Subcutaneous abdominal adipose tissue (tissue), 5 donors: ENCODE measurements at regions not wholly inside any gene's neighbourhood (a gene's known extent, or its start where the extent isn't known, plus 50 kb on each side); places are given as distances from the start of the nearest gene placed in this dataset.

Source experiments
- H3K27ac ChIP-seq: one replicate; pipeline ENCODE4 v1.7.0; 2013; ENCODE audit warnings: low read depth, mild to moderate bottlenecking, inconsistent platforms, low read length, moderate library complexity
- H3K27me3 ChIP-seq, 5 donors: one replicate each; pipeline ENCODE4 v1.7.0; 2013; ENCODE audit warnings: low read length in 5 of 5, inconsistent platforms in 1 of 5; ENCODE audit not compliant: control insufficient read depth in 5 of 5, insufficient read depth in 4 of 5
- H3K36me3 ChIP-seq, 5 donors: one replicate each; pipeline ENCODE4 v1.7.0; 2013; ENCODE audit warnings: low read length in 5 of 5; ENCODE audit not compliant: control insufficient read depth in 5 of 5, insufficient read depth in 5 of 5
- H3K4me1 ChIP-seq, 5 donors: one replicate each; pipeline ENCODE4 v1.7.0; 2013; ENCODE audit warnings: low read length in 5 of 5, mild to moderate bottlenecking in 3 of 5, moderate library complexity in 1 of 5; ENCODE audit not compliant: control insufficient read depth in 5 of 5, insufficient read depth in 5 of 5
- H3K4me3 ChIP-seq, 5 donors: one replicate each; pipeline ENCODE4 v1.7.0; 2013; ENCODE audit warnings: low read length in 5 of 5, low read depth in 1 of 5
- H3K9ac ChIP-seq, 5 donors: one replicate each; pipeline ENCODE4 v1.7.0; 2013; ENCODE audit warnings: low read length in 5 of 5, mild to moderate bottlenecking in 4 of 5, moderate library complexity in 3 of 5
- H3K9me3 ChIP-seq, 5 donors: one replicate each; pipeline ENCODE4 v1.7.0; 2013; ENCODE audit warnings: low read length in 5 of 5; ENCODE audit not compliant: control insufficient read depth in 5 of 5
- donor health status: healthy.
- donor health status: healthy.
- donor health status: healthy.
- donor health status: healthy.
- donor health status: healthy.

- Histone ChIP-seq H3K36me3 (no peaks in the 10 kb centered on the region), H3K9me3 (no peaks in the 10 kb centered on the region), H3K4me3 (no peak overlapping the region), H3K27ac (no peak overlapping the region), H3K4me1 (no peaks in the 10 kb centered on the region), H3K9ac (no peak overlapping the region), H3K27me3 (no peaks in the 10 kb centered on the region)
Observed at GRCh38 chr4:19720190-19720589, 531.5 kb upstream of the SLIT2 start.

DNA sequence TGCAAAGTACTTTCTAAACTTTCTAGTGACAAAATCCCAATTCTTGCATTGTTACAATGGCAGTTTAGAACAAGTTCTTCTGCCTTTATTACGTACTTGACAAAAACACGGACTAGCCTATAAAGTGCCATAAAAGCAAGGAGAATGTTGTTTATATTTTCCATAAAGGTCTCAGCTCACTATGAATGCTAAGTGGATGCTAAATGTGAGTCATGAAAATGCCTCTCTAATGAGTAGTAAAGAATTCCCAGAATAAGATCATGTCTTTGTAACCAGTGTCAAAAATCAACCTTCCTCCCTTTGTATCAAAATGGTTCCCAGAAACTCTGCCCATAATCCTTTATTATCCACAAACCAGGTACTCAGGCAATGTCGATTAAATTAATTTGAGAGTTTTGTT lies 539.8 kb upstream of the SLIT2 start:
- Histone ChIP-seq H3K27ac (no peak overlapping the region), H3K36me3 (no peaks in the 10 kb centered on the region), H3K27me3 (no peaks in the 10 kb centered on the region), H3K9ac (no peak overlapping the region), H3K4me3 (no peak overlapping the region), H3K9me3 (no peaks in the 10 kb centered on the region), H3K4me1 (no peaks in the 10 kb centered on the region)

GRCh38 chr4:19707876-19708275 lies 543.8 kb upstream of the SLIT2 start:
- Histone ChIP-seq H3K27me3 (no peaks in the 10 kb centered on the region), H3K9ac (no peak overlapping the region)

DNA sequence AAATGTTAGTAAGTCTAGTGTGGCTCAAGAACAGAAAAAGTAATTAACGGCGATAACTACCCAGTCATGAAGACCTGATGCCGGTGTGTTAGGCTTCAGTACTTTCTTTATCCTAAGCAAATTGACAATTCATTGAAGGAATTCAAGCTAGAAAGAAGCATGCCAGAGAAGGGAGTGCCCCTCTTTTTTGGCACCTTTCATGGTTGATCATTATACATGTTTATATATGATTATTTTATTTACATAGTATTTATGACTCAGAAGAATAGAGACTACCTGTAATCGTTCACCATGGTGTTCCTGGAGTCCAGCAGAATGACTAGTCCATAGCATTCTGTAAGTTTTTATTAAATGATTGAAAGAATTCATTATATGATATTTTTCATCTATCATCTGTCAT lies 548.3 kb upstream of the SLIT2 start:
- Histone ChIP-seq H3K36me3 (no peaks in the 10 kb centered on the region), H3K27ac (no peak overlapping the region), H3K9ac (no peak overlapping the region), H3K27me3 (no peaks in the 10 kb centered on the region), H3K4me3 (no peak overlapping the region), H3K9me3 (no peaks in the 10 kb centered on the region), H3K4me1 (no peaks in the 10 kb centered on the region)

More at GRCh38 chr4:19707876-19708275, 543.8 kb upstream of the SLIT2 start:
- H3K4me1 ChIP-seq: no peaks in the 10 kb centered on the region
- H3K27ac ChIP-seq: no peak overlapping the region
- no peaks in the 10 kb centered on the region for H3K36me3 ChIP-seq
- H3K4me3 ChIP-seq: no peak overlapping the region
- H3K9me3 ChIP-seq: no peaks in the 10 kb centered on the region

GRCh38 chr4:19700992-19701391 lies 550.7 kb upstream of the SLIT2 start:
- Histone ChIP-seq H3K9ac (no peak overlapping the region), H3K27me3 (no peaks in the 10 kb centered on the region), H3K27ac (no peak overlapping the region), H3K36me3 (no peaks in the 10 kb centered on the region), H3K4me1 (no peaks in the 10 kb centered on the region), H3K9me3 (no peaks in the 10 kb centered on the region), H3K4me3 (no peak overlapping the region)

GRCh38 chr4:19698961-19699360 lies 552.7 kb upstream of the SLIT2 start:
- Histone ChIP-seq H3K4me1 (peaks cover 0 to 3% (median 0%) of the 10 kb centered on the region in 5 donors), H3K36me3 (no peaks in the 10 kb centered on the region), H3K27ac (no peak overlapping the region), H3K27me3 (no peaks in the 10 kb centered on the region), H3K9me3 (no peaks in the 10 kb centered on the region), H3K4me3 (no peak overlapping the region), H3K9ac (no peak overlapping the region)

GRCh38 chr4:19694812-19695211 lies 556.9 kb upstream of the SLIT2 start:
- no peak overlapping the region for H3K4me3 ChIP-seq
- no peaks in the 10 kb centered on the region for H3K36me3 ChIP-seq
- H3K4me1 ChIP-seq: peaks cover 0 to 3% (median 0%) of the 10 kb centered on the region in 5 donors
- H3K27me3 ChIP-seq: no peaks in the 10 kb centered on the region
- H3K27ac ChIP-seq: no peak overlapping the region
- H3K9me3 ChIP-seq: no peaks in the 10 kb centered on the region
- H3K9ac ChIP-seq: no peak overlapping the region

- no peak overlapping the region for H3K9ac ChIP-seq
- peaks cover 0 to 7% (median 0%) of the 10 kb centered on the region in 5 donors for H3K4me1 ChIP-seq
- H3K27ac ChIP-seq: no peak overlapping the region
- H3K27me3 ChIP-seq: no peaks in the 10 kb centered on the region
- H3K36me3 ChIP-seq: no peaks in the 10 kb centered on the region
- no peaks in the 10 kb centered on the region for H3K9me3 ChIP-seq
- H3K4me3 ChIP-seq: no peak overlapping the region
Observed at GRCh38 chr4:19693936-19694570, 557.7 kb upstream of the SLIT2 start.

- Histone ChIP-seq H3K27me3 (no peaks in the 10 kb centered on the region), H3K4me3 (no peak overlapping the region), H3K4me1 (peaks cover 0 to 9% (median 0%) of the 10 kb centered on the region in 5 donors), H3K36me3 (no peaks in the 10 kb centered on the region), H3K27ac (no peak overlapping the region), H3K9ac (no peak overlapping the region), H3K9me3 (no peaks in the 10 kb centered on the region)
Observed at GRCh38 chr4:19689511-19689910, 562.2 kb upstream of the SLIT2 start.

GRCh38 chr4:19686456-19686855 lies 565.2 kb upstream of the SLIT2 start:
- H3K27ac ChIP-seq: no peak overlapping the region
- no peak overlapping the region for H3K4me3 ChIP-seq
- H3K36me3 ChIP-seq: no peaks in the 10 kb centered on the region
- H3K27me3 ChIP-seq: no peaks in the 10 kb centered on the region
- H3K9me3 ChIP-seq: no peaks in the 10 kb centered on the region
- peaks cover 0 to 9% (median 0%) of the 10 kb centered on the region in 5 donors for H3K4me1 ChIP-seq
- no peak overlapping the region for H3K9ac ChIP-seq
